HCT116 (cell line): ENCODE measurements at regions not wholly inside any gene's neighbourhood (a gene's known extent, or its start where the extent isn't known, plus 50 kb on each side); places are given as distances from the start of the nearest gene placed in this dataset.

Source experiments
- EZH2 ChIP-seq: fragments of 200-600 bp; sonication (generic); IDR thresholded peaks from 2 replicates; pipeline ENCODE4 v1.6.1; 2017; ENCODE audit warnings: antibody characterized with exemption, mixed run types
- POLR2A ChIP-seq: IDR thresholded peaks from 2 replicates; pipeline ENCODE4 v1.7.0; 2011; ENCODE audit warnings: borderline replicate concordance; ENCODE audit not compliant: insufficient read depth, insufficient read length; ENCODE audit errors: extremely low read depth
- YY1 ChIP-seq: IDR thresholded peaks from 2 replicates; pipeline ENCODE4 v1.6.1; 2011; ENCODE audit warnings: low read length, low read depth, moderate library complexity, mild to moderate bottlenecking; ENCODE audit not compliant: insufficient replicate concordance; ENCODE audit errors: extremely low read depth
- TF ChIP-seq, protein P1 (sequence below), 3 experiments: fragments of 200-600 bp in 1 of 3; sonication (generic) in 1 of 3; IDR thresholded peaks in 2 of 3; conservative IDR thresholded peaks in 1 of 3; 2 replicates each; pipeline ENCODE4 v1.5.1; 2012 to 2017; ENCODE audit warnings: low read depth in 2 of 3, low read length in 2 of 3, antibody characterized with exemption in 1 of 3, borderline replicate concordance in 1 of 3, control low read depth in 1 of 3, mild to moderate bottlenecking in 1 of 3, mixed read lengths in 1 of 3, mixed run types in 1 of 3, moderate library complexity in 1 of 3; ENCODE audit not compliant: insufficient read depth in 1 of 3

GRCh38 chr3:176661432-176661964, 535.8 kb downstream of the TBL1XR1 start:
- TF ChIP-seq EZH2 (no peak), POLR2A (no peak), YY1 (no peak)
- TF ChIP-seq, protein P1, sequence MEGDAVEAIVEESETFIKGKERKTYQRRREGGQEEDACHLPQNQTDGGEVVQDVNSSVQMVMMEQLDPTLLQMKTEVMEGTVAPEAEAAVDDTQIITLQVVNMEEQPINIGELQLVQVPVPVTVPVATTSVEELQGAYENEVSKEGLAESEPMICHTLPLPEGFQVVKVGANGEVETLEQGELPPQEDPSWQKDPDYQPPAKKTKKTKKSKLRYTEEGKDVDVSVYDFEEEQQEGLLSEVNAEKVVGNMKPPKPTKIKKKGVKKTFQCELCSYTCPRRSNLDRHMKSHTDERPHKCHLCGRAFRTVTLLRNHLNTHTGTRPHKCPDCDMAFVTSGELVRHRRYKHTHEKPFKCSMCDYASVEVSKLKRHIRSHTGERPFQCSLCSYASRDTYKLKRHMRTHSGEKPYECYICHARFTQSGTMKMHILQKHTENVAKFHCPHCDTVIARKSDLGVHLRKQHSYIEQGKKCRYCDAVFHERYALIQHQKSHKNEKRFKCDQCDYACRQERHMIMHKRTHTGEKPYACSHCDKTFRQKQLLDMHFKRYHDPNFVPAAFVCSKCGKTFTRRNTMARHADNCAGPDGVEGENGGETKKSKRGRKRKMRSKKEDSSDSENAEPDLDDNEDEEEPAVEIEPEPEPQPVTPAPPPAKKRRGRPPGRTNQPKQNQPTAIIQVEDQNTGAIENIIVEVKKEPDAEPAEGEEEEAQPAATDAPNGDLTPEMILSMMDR (IDR thresholded peaks at IDR 0.05 in 2 of 3, conservative IDR thresholded peaks at IDR 0.05 in 1 of 3; ENCODE audit: borderline replicate concordance in 1 of 3, insufficient read depth in 1 of 3, low read depth in 2 of 3, low read length in 2 of 3) = no peak
